Epithelial cell of proximal tubule (primary cell): ENCODE measurements at regions not wholly inside any gene's neighbourhood (a gene's known extent, or its start where the extent isn't known, plus 50 kb on each side); places are given as distances from the start of the nearest gene placed in this dataset.
"Not testable (repeated sequence)": the region's sequence is repeated elsewhere in the genome, so short reads cannot be mapped to it uniquely, and the experiment has no call there.

ENCODE experiments used
- DNase-seq: peaks from one replicate; pipeline ENCODE4 v3.0.0-alpha.2; 2011; ENCODE audit warnings: low read depth
- H3K4me3 ChIP-seq: 2 replicates; pipeline ENCODE4 v1.5.1; 2011; ENCODE audit warnings: low read depth, mild to moderate bottlenecking, low read length
- TF ChIP-seq, protein P1 (sequence below): conservative IDR thresholded peaks from 2 replicates; pipeline ENCODE4 v1.5.1; 2012; ENCODE audit warnings: low read depth, mild to moderate bottlenecking, low read length

DNA sequence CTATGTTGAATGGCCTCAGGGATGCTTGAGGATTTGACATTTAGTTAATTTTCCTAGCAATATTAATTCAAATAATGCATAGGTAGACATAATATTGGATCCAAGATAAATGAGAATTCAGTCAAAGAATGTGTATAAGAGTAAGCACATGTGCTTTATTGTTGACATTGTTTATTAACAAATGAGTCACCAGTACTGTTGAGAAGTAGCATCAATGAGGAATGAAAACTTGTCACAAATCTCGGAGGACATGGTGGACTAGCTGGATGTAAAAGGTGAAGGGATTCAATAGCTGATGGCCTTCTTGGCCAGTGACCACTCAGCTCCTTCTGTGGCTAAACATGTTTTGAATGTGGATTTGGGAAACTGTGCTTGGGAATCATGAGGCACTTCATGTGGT is 1137.0 kb downstream of the HACE1 start:
- TF ChIP-seq, protein P1, sequence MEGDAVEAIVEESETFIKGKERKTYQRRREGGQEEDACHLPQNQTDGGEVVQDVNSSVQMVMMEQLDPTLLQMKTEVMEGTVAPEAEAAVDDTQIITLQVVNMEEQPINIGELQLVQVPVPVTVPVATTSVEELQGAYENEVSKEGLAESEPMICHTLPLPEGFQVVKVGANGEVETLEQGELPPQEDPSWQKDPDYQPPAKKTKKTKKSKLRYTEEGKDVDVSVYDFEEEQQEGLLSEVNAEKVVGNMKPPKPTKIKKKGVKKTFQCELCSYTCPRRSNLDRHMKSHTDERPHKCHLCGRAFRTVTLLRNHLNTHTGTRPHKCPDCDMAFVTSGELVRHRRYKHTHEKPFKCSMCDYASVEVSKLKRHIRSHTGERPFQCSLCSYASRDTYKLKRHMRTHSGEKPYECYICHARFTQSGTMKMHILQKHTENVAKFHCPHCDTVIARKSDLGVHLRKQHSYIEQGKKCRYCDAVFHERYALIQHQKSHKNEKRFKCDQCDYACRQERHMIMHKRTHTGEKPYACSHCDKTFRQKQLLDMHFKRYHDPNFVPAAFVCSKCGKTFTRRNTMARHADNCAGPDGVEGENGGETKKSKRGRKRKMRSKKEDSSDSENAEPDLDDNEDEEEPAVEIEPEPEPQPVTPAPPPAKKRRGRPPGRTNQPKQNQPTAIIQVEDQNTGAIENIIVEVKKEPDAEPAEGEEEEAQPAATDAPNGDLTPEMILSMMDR: no peak
- H3K4me3 ChIP-seq: no peak overlapping the region
- no peak for DNase-seq

DNA sequence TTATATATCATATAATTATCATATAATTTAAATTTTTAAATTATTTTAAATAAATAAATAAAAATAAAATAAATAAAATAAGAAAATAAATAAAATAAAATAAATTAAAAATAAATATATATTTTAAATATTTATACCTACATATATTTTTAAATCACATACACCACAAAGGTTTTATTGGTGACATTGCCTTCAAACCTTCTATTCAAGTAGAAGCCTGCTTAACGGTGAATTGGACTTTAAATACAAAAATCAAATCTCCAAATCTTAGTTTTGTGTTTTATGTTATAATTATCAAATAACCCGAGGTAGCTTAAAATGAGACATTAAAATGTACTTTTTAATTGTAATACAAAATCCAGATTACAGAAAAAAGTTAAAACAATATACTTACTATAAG is 1137.8 kb downstream of the HACE1 start:
- TF ChIP-seq, protein P1: no peak
- H3K4me3 ChIP-seq: no peak overlapping the region
- no peak for DNase-seq

DNA sequence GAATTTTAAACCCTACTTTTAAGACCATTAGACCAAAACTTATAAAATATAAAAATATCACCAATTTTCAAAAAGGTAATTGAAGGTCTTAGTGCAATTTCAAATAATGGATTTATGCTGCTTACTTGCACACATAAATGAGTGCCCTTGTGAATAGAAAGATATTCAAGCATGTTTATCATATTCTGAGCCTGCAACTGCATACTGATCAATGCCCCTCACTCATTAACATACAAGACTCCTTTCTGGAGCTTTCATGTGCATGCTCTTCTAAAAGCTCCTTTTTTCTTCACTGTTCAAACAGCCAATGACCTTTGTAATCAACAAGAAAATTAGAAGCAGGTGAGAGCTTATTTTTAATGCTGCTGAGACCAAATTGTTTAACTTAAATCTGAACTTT is 1139.3 kb downstream of the HACE1 start:
- DNase-seq: no peak
- TF ChIP-seq, protein P1: no peak

DNA sequence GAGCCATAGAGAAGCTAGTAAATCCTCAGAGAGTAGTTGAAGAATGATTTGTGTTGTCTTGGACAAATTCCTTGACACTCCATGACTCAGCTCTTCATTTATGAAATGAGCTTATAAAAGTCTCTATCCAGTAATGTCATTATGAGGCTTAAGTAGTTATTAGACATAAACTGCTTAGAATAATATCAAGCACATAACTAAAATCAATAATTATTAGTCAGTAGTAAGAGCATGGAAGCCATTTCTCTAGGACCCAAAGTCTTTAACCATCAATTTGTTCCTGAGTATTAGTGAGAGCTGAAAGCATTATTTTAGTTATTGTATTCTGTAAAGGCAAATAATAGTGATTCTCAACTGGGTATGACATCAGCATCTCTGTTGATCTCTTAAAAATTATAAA is 1140.2 kb downstream of the HACE1 start:
- TF ChIP-seq, protein P1: no peak
- H3K4me3 ChIP-seq: no peak overlapping the region
- DNase-seq: no peak

More for the DNA sequence above, 1139.3 kb downstream of the HACE1 start:
- H3K4me3 ChIP-seq: no peak overlapping the region

DNA sequence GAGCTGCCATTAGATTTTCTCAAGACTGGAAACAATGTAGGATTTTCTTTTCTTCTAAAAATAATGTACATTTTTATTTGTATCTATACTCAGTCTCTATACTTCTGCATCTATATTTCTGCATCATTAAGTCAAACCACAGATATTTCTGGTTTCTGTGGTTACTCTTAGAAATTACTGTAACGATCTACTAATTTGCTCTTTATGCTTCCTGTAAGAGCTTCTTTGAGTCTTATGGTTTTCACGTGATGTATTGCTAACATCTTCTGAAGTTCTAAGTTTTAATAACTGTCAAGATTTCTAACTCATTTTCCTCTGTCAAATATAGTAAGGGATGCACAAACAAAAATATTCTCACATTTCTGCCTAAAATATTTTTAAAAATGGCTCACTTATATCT is 1144.5 kb downstream of the HACE1 start:
- H3K4me3 ChIP-seq: no peak overlapping the region
- no peak for DNase-seq

DNA sequence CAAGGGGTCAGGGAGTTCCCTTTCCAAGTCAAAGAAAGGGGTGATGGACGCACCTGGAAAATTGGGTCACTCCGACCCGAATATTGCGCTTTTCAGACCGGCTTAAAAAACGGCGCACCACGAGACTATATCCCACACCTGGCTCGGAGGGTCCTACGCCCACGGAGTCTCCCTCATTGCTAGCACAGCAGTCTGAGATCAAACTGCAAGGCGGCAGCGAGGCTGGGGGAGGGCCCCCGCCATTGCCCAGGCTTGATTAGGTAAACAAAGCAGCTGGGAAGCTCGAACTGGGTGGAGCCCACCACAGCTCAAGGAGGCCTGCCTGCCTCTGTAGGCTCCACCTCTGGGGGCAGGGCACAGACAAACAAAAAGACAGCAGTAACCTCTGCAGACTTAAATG is 1150.5 kb downstream of the HACE1 start:
- H3K4me3 ChIP-seq, DNase-seq: not testable (repeated sequence)

More for the DNA sequence above, 1144.5 kb downstream of the HACE1 start:
- TF ChIP-seq, protein P1: no peak

DNA sequence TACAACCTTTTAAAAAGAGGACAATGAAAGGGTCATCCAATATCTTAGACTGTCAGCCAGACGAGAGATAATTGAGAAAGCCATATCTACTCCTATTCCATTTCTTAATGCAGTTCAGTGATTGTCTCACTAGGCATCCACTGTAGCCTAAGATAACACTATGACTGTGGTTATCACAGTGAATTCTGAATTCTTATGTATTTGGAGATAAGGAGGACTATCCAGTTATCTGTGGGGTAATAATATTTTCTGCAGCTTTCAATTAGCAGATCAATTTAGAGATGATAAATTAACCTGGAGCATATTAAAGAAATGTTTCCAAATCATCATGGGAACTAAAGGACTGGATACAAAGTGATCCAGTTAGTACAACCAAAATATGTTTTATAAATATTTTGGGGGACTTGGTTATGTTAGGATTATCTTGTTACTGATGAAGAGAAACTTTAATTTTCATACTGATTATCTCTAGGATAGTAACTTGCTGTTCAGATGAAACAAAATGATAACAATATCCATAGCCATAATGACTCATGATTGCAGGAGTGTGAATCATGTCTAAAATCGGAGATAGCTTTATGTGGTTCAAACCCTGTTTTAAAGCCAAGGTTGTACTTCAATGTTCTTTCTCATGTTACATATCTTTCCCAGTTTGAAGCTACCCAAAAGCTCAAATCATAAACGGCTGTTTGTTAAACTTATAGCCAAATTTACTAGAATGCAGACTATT is 1152.0 kb downstream of the HACE1 start:
- H3K4me3 ChIP-seq: no peak overlapping the region
- DNase-seq: no peak
- TF ChIP-seq, protein P1: no peak
